ENCODE measurements at regions not wholly inside any gene's neighbourhood (a gene's known extent, or its start where the extent isn't known, plus 50 kb on each side); places are given as distances from the start of the nearest gene placed in this dataset.
"Not testable (repeated sequence)": the region's sequence is repeated elsewhere in the genome, so short reads cannot be mapped to it uniquely, and the experiment has no call there.

GRCh38 chr4:189566900-189567299, 373.8 kb upstream of the FRG1 start:
- DNase-seq = peak; percentile 72

DNA sequence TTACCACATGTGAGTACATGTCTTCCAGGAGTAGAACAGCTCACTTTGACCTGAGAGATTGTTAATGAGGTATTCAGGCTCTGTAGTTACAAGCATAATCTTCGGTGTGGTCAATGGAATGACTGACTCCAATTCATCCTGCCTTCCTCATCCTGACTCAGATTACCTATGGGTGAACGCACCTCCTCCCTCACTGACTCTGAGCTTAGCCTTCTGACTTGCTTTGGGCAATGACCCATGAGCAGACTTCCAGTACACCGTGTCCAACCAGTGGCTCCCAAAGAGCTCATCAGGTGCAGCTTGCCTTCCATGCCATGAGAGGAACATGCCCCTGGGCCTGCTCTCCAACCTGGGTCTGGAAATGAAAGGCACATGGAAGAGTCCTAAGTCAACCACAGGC, 361.0 kb upstream of the FRG1 start:
- not testable (repeated sequence) for DNase-seq

DNA sequence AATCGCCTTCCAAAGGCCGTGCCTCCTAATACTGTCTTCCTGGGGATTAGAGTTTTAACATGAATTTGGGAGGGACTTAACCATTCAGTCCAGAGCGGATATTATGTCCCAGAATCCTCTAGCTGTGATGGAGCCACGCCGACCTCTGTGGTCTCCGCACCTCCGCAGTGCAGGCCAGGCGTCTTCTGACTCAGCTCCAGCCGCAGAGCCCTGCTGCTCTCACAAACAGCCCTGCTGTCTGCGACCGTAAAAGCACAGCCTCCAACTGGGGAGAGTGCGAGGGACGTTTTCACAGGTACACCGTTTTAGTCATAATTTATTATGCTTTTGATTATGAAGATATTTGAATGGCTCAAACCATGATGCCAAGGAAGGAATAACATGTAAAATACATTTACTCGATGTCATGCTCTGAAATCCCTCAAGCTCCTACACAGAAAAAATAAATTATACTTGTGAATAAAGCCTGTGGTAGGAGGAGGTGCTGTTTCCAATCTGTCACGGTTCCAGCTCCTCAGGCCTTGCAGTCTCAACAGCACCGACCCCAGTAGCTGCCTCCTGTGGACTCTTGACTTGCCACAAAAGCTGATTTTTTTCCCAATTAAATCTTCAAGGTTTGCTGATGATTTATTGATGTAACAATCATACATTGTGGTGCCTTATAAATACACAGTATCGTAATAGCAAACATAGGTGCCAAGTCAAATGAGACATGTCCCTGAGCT, 353.6 kb upstream of the FRG1 start:
- not testable (repeated sequence) for DNase-seq

DNA sequence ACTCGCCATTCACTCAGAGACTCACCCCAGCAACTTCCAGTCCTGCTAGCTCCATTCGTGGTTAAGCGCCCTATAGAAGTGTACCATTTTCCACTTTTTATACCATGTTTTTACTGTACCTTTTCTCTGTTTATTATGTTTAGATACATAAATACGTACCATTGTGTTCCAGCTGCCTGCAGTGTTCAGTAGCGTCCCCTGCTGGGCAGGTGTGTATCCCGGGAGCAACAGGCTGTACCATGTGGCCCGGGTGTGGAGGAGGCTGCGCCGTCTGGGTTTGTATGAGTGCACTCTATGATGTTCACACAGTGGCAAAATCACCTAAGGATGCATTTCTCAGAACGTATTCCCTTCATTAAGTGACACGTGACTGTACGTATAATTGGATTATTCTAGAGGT, 351.5 kb upstream of the FRG1 start:
- DNase-seq = not testable (repeated sequence)

DNA sequence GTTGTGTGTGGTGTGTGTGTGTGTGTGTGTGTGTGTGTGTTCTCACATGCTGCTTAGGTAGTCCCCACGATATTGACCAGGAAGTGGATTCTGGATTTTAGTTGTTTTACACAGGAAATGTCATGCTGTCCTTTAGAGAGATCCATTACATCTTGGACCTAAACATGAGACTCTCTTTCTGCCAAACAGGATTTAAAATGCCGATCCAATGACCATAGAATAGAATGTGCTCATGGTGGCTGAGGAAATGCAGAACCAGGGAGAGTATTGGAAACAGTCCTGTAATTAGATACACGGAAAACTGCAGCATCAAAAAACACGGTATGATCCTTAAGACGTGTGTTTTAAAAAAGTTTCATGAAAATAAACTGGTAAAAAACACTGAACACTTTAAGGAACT, 347.8 kb upstream of the FRG1 start:
- no peak for DNase-seq

- no peak for DNase-seq
Observed at GRCh38 chr4:189597341-189597740, 343.3 kb upstream of the FRG1 start.

DNA sequence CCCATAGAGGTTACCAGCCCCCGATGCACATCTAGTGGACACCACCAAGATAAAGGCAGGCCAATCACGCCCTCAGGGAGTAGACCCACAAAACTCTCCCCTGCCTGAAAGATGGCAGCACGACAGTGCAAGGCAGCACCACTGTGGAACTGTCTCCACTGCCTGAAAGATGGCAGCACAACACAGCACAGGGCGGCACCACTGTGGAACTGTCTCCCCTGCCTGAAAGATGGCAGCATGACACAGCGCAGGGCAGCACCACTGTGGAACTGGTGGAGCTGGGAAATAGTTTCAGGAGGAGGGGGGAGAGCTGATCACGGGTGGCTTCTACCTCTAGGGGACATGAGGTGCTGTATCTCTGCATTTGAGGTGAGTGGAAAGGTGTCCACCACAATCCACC, 340.4 kb upstream of the FRG1 start:
- DNase-seq = no peak

- DNase-seq = no peak
Observed at GRCh38 chr4:189600718-189601435, 339.8 kb upstream of the FRG1 start.

DNA sequence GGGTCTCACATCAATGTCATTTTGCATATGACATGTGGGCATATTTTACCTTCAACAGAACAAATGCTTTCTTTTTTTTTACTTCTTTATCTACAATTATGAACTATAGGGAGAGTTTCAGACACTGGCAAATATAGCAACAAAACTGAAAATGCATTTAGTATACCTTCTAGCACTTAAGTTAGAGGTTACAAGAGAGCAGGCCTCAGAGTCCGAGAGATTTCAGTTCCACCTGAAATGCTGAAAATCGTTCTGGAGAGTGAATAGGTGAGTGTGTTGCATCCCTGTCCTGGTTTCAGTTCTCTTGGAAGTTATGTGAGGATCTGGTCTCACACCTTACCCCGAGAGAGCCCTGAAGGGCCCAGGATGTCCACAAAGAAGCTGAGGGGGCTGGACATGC, 337.8 kb upstream of the FRG1 start:
- DNase-seq = not testable (repeated sequence)

GRCh38 chr4:189610571-189610970, 330.1 kb upstream of the FRG1 start:
- not testable (repeated sequence) for DNase-seq

- DNase-seq = no peak
Observed at GRCh38 chr4:189613207-189613606, 327.5 kb upstream of the FRG1 start.

DNA sequence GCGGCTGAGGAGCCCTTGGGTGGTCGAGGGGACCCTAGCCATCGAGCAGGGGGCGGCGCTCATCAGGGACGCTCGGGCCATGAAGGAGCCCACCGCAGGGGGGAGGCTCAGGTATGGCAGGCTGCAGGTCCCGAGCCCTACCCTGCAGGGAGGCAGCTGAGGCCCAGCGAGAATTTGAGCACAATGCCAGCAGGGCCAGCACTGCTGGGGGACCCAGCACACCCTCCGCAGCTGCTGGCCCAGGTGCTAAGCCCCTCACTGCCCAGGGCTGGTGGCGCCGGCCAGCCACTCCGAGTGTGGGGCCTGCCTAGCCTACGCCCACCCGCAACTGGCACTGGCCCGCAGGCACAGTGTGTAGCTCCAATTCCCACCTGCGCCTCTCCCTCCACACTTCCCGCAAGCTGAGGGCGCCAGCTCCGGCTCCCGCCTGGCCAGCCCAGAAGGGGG, 325.4 kb upstream of the FRG1 start:
- DNase-seq = no peak

GRCh38 chr4:189617741-189618140, 322.9 kb upstream of the FRG1 start:
- not testable (repeated sequence) for DNase-seq

DNA sequence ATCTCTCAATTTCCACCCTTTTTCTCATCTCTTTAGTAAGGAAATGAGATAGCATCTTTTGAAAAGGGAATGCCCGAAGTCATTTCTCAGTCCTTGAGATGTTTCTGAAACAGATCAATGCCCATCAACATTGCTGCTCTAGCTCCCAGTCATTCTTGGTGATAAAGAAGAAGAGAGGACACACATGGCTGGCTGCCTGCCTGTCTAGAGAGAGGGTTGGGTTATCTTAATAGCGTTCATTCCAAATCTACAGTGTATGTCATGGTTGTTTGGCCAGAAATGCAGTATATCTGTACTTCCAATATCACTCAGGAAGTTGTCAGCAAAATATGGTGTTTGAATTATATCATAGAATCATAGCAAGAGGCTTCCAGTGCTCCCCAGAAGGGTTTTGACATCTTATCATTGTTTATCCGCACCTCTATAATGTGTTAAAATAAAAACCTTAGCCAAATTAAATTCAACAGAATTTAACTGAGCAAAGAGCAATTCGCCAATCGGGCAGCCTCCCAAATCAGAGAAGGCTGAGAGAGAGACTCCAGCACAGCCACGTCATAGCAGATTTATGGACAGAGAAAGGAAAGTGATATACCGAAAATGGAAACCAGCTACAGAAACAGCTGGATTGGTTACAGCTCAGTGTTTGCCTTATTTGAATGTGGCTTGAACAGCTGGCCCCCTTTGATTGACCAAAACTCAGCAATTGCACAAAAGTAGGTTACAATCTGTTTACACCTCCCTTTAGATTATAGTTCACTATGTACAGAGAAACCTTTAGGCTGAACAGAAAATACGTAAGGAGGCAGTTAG, 321.0 kb upstream of the FRG1 start:
- not testable (repeated sequence) for DNase-seq

DNA sequence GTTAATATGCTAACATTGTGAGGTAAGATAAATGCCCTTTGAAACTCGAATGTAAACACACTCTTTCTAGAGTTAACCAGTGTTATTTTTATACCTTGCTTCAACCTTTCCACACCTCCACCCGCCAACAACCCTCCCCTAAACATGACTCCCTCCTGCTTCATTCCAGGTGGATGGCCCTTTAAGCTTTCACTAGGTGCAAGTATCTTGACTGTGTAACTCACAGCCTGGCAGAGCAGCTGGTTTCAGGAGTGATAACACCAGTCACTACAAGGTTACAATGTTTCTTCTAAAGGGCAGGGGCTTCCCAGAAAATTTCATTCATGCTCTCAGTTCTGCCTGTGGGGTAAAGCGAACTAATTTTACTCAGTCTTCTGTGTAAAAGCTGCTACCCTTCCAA, 318.1 kb upstream of the FRG1 start:
- not testable (repeated sequence) for DNase-seq

DNA sequence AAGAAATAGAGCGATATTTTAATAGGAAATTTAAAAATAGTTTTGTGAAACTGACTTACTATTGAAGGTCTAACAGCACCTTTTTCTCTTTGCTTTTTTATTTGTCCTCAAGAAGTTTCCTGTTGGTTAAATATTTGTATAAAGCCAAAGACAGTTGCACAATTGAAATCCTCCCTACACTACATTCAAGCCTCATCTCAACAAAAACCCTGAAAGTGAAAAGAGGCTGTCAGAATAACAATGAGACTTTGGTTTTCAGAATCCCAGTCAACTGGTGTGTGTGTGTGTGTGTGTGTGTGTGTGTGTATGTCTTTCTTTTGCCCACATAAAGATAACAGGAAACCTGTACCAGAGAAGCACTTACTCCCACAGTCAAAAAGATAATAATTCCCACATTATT, 313.6 kb upstream of the FRG1 start:
- DNase-seq = not testable (repeated sequence)

- DNase-seq = not testable (repeated sequence)
Observed at GRCh38 chr4:189629733-189630132, 310.9 kb upstream of the FRG1 start.

DNA sequence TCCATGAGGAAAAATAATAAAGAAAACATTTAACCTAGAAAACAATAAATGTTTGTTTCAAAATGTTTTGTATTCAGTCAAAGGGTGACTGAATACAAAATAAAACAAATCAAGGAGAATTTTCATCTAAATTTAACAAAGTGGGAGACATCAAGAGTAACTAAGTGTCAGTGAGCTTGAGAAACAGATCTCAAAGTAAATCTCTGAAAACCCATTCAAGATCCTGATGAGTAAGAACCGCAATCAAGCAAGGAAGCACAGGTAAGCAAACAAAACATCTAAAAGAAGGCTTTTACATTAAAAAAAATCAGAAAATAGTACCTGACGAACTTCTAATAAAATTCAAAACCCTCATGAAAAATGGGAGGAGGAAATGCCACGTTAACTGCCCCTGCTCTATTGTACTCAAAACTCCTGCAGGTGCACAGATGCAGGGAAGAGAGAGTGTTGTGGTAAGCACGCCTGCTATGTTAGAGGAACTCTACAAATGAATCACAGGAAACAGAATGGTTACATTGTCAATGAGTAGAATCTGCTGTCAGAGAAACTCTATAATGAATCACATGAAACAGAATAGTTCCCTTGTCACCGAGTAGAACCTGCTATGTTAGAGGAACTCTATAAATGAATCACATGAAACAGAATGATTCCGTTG, 309.6 kb upstream of the FRG1 start:
- DNase-seq = not testable (repeated sequence)

- not testable (repeated sequence) for DNase-seq
Observed at GRCh38 chr4:189631568-189631916, 309.1 kb upstream of the FRG1 start.

GRCh38 chr4:189650436-189650835, 290.2 kb upstream of the FRG1 start:
- not testable (repeated sequence) for DNase-seq

- DNase-seq = not testable (repeated sequence)
Observed at GRCh38 chr4:189653130-189653653, 287.5 kb upstream of the FRG1 start.

DNA sequence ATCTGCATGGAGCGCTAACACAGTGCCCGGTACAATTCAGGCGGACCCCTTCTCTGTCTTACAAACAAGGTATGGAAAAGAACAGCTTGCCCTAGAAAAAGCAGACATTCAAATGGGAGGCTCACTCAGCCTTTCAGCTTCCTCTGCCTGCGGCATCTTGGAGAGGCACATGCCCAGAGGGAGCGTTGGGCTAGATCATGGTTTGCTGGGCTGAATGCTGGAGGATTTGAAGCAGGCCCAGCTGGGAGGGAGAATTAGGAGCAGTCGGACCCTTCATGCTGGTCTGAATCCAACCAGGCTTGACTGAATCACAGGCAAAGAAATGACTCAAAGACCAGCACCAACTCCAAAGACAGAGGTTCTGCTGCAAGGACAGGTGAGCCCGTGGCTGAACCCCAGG, 286.7 kb upstream of the FRG1 start:
- DNase-seq = not testable (repeated sequence)

- not testable (repeated sequence) for DNase-seq
Observed at GRCh38 chr4:189654396-189654795, 286.3 kb upstream of the FRG1 start.

Measured in GF-D8 (cell line).